Limb (tissue), 2 donors: ENCODE measurements at regions not wholly inside any gene's neighbourhood (a gene's known extent, or its start where the extent isn't known, plus 50 kb on each side); places are given as distances from the start of the nearest gene placed in this dataset.
"Not testable (repeated sequence)": the region's sequence is repeated elsewhere in the genome, so short reads cannot be mapped to it uniquely, and the experiment has no call there.

ENCODE experiments used
- DNase-seq, 2 donors: peaks; one replicate each; pipeline ENCODE4 v3.0.0-alpha.2; 2016; ENCODE audit errors: extremely low spot score in 2 of 2

GRCh38 chr11:67940440-67940839 lies 63.5 kb downstream of the UNC93B1 start:
- DNase-seq, result not testable (repeated sequence)

- DNase-seq, result not testable (repeated sequence)
Observed at GRCh38 chr11:67938964-67939363, 64.9 kb downstream of the UNC93B1 start.

GRCh38 chr11:67938371-67938770 lies 65.5 kb downstream of the UNC93B1 start:
- DNase-seq, result not testable (repeated sequence)

GRCh38 chr11:67923565-67923964 lies 80.3 kb downstream of the UNC93B1 start:
- DNase-seq, result not testable (repeated sequence)

GRCh38 chr11:67920546-67920945 lies 83.4 kb downstream of the UNC93B1 start:
- DNase-seq, result not testable (repeated sequence)

- DNase-seq, result not testable (repeated sequence)
Observed at GRCh38 chr11:67912184-67912583, 91.7 kb downstream of the UNC93B1 start.

- DNase-seq, result not testable (repeated sequence)
Observed at GRCh38 chr11:67911211-67911610, 92.7 kb downstream of the UNC93B1 start.

- DNase-seq, result not testable (repeated sequence)
Observed at GRCh38 chr11:67910803-67911202, 93.1 kb downstream of the UNC93B1 start.

- not testable (repeated sequence) for DNase-seq
Observed at GRCh38 chr11:67906969-67907368, 96.9 kb downstream of the UNC93B1 start.

GRCh38 chr11:67899462-67899861 lies 104.4 kb downstream of the UNC93B1 start:
- not testable (repeated sequence) for DNase-seq

- not testable (repeated sequence) for DNase-seq
Observed at GRCh38 chr11:67893487-67893886, 110.4 kb downstream of the UNC93B1 start.

GRCh38 chr11:67889646-67890045 lies 114.3 kb downstream of the UNC93B1 start:
- DNase-seq, result not testable (repeated sequence)

GRCh38 chr11:67888056-67888455 lies 115.8 kb downstream of the UNC93B1 start:
- not testable (repeated sequence) for DNase-seq

GRCh38 chr11:67886672-67887071 lies 117.2 kb downstream of the UNC93B1 start:
- DNase-seq, result not testable (repeated sequence)

- not testable (repeated sequence) for DNase-seq
Observed at GRCh38 chr11:67886207-67886606, 117.7 kb downstream of the UNC93B1 start.

GRCh38 chr11:67885574-67885973 lies 118.3 kb downstream of the UNC93B1 start:
- DNase-seq, result not testable (repeated sequence)

GRCh38 chr11:67884761-67885558 lies 118.9 kb downstream of the UNC93B1 start:
- DNase-seq, result peak in 1 of 2 donors; percentile 24

GRCh38 chr11:67884073-67884757 lies 119.7 kb downstream of the UNC93B1 start:
- DNase-seq, result not testable (repeated sequence)

GRCh38 chr11:67882304-67882703 lies 121.6 kb downstream of the UNC93B1 start:
- DNase-seq, result not testable (repeated sequence)

GRCh38 chr11:67881836-67882235 lies 122.1 kb downstream of the UNC93B1 start:
- DNase-seq, result not testable (repeated sequence)

- not testable (repeated sequence) for DNase-seq
Observed at GRCh38 chr11:67880594-67881196, 123.2 kb downstream of the UNC93B1 start.

- not testable (repeated sequence) for DNase-seq
Observed at GRCh38 chr11:67878666-67879065, 125.2 kb downstream of the UNC93B1 start.
